A673 (cell line): ENCODE measurements at regions not wholly inside any gene's neighbourhood (a gene's known extent, or its start where the extent isn't known, plus 50 kb on each side); places are given as distances from the start of the nearest gene placed in this dataset.

Experiments
- EZH2 ChIP-seq: fragments of 200-600 bp; sonication (generic); IDR thresholded peaks from 2 replicates; pipeline ENCODE4 v1.6.1; 2017; ENCODE audit warnings: borderline replicate concordance, low read depth, mild to moderate bottlenecking, mixed read lengths, antibody characterized with exemption, low read length; ENCODE audit not compliant: poor library complexity, severe bottlenecking
- TF ChIP-seq, protein P1 (sequence below): fragments of 300-800, 200-600 bp; sonication (generic); conservative IDR thresholded peaks from 2 replicates; pipeline ENCODE4 v1.5.1; 2017; ENCODE audit warnings: low read depth, mild to moderate bottlenecking, antibody characterized with exemption, low read length, moderate library complexity, mixed read lengths

DNA sequence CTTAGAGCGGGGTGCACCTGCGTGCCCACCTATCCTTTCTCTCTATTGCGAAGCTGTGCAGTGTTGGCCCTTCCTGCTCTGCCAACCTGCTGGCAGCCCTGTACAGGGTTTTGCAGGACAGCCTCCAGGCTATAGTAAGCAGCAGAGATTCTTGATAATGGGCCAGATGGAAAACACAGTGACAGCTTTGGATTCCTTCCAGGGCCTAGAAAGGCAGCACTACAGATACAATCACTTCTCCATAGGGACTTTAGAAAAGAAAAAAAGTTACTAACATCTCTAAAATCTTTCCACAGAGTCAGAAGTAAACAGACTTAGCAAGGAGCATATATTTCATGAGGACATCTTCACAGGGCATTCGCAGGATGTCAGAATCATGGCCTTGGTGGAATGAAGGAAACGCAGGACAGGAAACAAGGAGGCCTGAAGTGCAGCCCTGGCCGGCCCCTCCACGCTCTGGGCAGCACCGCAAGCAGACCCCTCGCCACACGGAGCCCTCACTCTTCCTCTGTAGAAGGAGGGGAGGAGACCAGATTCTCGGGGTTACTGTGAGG, 172.1 kb upstream of the GAS1 start:
- TF ChIP-seq, protein P1, sequence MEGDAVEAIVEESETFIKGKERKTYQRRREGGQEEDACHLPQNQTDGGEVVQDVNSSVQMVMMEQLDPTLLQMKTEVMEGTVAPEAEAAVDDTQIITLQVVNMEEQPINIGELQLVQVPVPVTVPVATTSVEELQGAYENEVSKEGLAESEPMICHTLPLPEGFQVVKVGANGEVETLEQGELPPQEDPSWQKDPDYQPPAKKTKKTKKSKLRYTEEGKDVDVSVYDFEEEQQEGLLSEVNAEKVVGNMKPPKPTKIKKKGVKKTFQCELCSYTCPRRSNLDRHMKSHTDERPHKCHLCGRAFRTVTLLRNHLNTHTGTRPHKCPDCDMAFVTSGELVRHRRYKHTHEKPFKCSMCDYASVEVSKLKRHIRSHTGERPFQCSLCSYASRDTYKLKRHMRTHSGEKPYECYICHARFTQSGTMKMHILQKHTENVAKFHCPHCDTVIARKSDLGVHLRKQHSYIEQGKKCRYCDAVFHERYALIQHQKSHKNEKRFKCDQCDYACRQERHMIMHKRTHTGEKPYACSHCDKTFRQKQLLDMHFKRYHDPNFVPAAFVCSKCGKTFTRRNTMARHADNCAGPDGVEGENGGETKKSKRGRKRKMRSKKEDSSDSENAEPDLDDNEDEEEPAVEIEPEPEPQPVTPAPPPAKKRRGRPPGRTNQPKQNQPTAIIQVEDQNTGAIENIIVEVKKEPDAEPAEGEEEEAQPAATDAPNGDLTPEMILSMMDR, result no peak
- no peak for TF ChIP-seq EZH2
